ENCODE measurements at regions not wholly inside any gene's neighbourhood (a gene's known extent, or its start where the extent isn't known, plus 50 kb on each side); places are given as distances from the start of the nearest gene placed in this dataset.

DNA sequence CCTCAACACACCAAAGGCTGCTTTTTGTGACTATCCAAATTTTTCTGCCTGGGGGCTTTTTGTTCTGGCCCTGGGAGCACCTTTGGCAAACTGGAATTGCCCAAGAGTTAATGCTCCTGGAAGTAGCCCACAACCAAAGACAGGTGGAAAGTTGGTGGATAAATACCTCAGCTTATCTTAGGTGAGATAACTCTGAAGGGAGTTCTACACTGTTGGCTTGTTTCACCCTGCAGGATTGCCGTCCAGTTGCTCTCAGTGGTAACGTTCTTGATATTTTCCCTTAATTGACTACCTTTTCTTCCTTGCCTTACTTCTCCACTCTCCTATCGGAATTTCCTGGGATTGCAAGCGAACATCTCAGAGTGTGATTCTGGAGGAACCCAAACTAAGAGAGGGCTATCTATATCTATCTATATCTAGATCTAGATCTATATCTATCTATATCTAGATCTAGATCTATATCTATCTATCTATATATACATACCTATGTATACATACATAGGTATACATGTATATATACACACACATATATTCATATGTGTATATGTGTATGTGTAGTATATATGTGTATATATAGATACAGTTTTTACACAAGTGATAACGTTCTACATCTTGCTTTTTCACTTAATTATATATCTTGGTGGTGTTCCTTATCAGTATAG is 82.6 kb upstream of the DHX15 start:
- DNase-seq (ENCODE audit: low spot score) = no peak
- FAIRE-seq = peak; percentile 23

DNA sequence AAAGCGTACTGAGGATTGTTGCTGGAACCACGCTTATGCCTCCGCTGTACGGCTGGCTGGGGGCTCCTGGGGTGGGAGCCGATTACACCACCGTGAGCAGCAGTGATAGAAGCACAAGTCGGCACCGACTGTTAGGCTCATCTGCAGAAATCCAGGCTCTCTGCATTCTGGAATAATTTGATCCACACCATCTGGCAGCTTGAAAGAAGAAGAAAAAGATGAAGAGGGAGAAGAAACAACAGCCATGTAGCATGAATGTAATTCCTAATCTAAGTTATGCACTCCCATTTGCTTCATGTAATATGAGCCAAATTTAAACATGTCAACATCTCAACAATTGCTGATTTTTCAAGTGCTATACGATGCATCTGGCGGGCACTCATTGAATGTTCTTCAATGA is 84.6 kb upstream of the DHX15 start:
- no peak for FAIRE-seq
- DNase-seq (ENCODE audit: low spot score) = no peak

GRCh38 chr4:24669751-24670150 is 85.4 kb upstream of the DHX15 start:
- FAIRE-seq (no peak), DNase-seq (ENCODE audit: low spot score) (no peak)

DNA sequence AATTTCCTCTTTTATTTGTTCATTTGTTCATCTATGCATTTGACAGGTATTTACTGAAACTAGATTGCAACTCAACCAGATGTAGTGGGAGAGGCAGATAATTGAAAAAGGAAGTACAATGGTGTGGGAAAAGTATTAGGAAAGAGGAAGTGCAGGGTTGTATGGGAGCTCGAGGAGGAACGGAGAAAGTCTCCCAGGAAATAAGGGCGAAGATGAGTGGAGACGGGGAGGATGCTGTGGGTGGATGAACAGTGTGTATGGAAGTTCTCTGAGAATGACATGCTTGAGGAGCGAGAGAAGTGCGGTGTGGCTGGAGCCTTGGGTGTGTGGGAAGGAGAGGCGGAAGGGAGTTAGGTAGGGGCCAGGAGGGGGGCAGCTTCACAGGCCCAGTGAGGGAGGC is 87.5 kb upstream of the DHX15 start:
- no peak for DNase-seq (ENCODE audit: low spot score)
- no peak for FAIRE-seq

- DNase-seq (ENCODE audit: low spot score) (no peak), FAIRE-seq (no peak)
Observed at GRCh38 chr4:24672880-24673279, 88.5 kb upstream of the DHX15 start.

- no peak for DNase-seq (ENCODE audit: low spot score)
- no peak for FAIRE-seq
Observed at GRCh38 chr4:24674279-24674678, 89.9 kb upstream of the DHX15 start.

DNA sequence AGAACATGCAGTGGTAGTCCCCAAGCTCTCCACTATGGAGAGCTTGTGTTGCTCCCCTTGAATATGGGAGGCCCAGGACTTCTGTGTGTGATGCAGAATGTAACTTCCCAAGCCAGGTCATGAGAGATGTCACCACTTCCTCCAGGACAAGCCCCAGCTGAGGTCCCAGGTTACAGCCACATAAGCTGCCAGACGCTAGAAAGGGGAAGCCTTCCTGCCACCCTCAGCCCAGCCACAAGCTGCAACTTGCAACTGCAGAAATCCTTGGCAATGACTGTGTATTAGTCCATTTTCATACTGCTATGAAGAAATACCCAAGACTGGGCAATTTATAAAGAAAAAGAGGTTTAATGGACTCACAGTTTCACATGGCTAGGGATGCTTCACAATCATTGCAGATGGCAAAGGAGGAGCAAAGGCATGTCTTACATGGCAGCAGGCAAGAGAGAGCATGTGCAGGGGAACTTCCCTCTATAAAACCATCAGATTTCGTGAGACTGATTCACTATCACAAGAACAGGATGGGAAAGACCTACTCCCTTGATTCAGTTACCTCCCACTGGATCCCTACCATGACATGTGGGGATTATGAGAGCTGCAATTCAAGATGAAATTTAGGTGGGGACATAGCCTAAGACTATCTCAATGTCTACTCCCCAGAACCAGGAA is 91.5 kb upstream of the DHX15 start:
- DNase-seq (ENCODE audit: low spot score) = no peak
- no peak for FAIRE-seq

GRCh38 chr4:24677909-24678308 is 93.6 kb upstream of the DHX15 start:
- no peak for FAIRE-seq
- no peak for DNase-seq (ENCODE audit: low spot score)

DNA sequence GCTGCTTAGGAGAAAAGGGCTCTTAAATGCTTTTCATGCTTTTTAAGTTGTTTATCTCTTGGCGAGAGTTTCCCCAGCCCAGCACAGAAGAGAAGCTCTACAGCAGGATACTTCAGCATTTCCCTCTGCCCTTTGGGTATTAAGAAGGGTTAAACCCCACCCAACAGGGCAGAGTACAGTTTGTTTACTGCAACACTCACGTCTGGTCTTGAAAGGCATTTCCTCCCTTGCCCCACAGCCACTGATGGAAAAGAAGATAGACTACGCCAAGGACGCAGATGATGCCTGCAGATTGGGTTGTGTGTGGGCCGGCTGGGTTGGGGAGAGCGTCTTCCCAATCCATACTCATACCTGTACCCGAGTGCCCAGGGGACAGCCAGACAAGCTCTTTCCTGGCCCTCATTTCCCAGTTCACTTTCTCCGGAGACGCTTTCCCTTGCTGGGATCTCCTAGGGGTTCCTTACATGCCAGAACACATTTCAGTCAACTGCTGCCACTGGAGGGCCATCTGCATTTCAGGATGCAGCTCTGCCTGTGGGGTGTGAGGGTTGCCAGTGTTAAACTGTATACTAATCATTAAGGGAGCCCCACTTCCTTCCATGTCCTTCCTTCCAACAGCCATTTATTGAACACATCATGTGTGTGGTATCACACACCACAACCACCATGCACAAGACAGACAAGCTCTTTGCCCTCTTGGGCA is 96.5 kb upstream of the DHX15 start:
- no peak for FAIRE-seq

DNA sequence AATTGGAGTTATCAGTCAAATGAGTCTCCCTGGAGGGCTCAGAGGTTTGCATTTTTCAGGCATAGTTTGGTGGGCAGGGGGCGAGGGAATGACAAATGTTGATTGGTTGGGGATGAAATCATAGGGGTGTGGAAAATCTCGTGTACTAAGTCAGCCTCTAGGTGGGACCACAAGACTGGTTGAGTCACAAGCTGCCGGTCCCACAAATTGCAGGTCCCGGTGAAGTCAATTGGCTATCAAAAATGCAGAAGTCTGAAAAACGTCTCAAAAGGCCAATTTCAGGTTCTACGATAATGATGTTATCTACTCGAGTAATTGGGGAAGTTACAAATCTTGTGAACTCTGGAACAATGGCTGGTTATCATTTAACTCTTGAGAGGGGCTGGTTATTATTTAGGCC is 98.8 kb upstream of the DHX15 start:
- FAIRE-seq = no peak
- no peak for DNase-seq (ENCODE audit: low spot score)

More for the DNA sequence above, 96.5 kb upstream of the DHX15 start:
- no peak for DNase-seq (ENCODE audit: low spot score)

DNA sequence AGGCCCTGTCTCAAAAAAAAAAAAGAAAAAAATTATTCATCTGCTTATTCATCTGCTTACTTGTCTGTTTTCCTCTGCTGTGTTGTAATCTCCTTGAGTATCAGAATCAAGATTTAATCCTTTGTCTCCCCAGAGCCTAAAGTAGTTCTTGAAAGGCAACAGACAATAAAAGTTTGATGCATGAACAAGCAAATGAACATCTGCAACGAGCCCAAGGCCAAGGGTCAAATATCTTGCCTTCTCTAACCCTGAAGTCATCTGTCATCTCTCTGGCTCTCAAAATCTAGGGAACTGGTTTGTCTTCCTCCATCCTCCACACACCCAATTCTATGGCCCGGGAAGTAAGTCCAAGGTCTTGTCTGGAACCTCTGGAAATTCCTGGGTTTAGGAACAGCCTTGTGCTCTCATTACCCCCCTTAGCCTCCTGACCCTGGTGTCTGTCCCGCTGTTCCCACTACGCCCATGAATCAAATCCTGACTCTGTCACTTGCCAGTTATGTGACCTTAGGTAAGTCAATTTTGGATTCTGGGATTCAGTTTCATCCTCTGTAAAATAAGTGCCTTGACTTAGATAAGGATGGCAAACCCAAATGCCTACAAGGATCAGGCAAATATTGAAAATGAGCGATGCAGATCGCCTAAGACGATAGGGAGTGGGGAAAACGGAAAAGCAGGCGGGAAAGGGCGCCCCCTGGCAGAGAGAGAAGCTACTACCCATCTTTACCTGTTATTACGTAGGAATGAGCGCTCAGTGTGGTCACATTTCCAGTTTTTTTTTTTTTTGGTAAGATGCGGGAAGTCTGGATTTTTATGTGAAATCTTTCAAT is 102.7 kb upstream of the DHX15 start:
- DNase-seq (ENCODE audit: low spot score) (no peak), FAIRE-seq (no peak)

DNA sequence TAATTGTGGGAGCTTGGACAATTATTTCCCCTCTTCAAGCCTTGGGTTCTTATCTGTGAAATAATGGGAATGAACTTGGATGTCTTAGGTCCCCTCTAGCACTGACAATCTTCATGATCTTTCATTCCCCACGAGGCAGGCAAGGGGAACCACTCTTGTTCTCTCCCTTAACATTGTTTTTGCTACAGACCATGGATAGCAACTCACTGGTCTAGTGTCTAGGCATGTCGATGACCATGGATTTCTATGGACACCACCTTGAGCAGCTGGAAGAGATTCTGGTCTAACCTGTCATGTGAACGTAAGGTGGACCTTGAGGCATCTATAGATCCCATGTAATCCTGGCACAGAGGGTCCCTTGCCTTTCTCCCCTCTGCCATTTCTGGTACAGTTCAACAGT is 104.1 kb upstream of the DHX15 start:
- FAIRE-seq (no peak), DNase-seq (ENCODE audit: low spot score) (no peak)

GRCh38 chr4:24689212-24689611 is 104.9 kb upstream of the DHX15 start:
- no peak for DNase-seq (ENCODE audit: low spot score)
- FAIRE-seq = no peak

GRCh38 chr4:24690436-24690835 is 104.9 kb upstream of the SOD3 start:
- FAIRE-seq (no peak), DNase-seq (ENCODE audit: low spot score) (no peak)

GRCh38 chr4:24693636-24694035 is 101.7 kb upstream of the SOD3 start:
- DNase-seq (ENCODE audit: low spot score) = no peak
- FAIRE-seq = no peak

GRCh38 chr4:24700118-24700517 is 95.3 kb upstream of the SOD3 start:
- DNase-seq (ENCODE audit: low spot score) = no peak

GRCh38 chr4:24701683-24702082 is 93.7 kb upstream of the SOD3 start:
- FAIRE-seq = no peak
- no peak for DNase-seq (ENCODE audit: low spot score)

More at GRCh38 chr4:24700118-24700517, 95.3 kb upstream of the SOD3 start:
- no peak for FAIRE-seq

GRCh38 chr4:24702281-24702680 is 93.1 kb upstream of the SOD3 start:
- no peak for DNase-seq (ENCODE audit: low spot score)
- FAIRE-seq = no peak

DNA sequence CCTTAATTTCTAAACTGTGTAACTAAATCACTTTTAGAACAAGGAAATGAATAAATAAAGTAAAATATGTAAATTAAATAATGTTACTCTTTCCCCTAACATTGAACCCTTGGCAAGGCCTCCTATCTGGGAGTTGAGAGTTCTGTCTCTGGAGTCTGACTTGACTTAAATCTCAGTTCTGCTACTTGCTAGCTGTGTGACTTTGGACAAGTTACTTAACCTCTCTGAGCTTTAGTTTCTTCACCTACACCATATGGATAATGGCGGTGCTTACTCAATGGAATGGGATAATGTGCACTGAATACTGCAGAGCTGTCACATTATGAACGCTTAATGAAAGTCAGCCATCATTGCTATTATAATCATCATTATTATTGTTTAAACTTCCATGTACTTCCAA is 92.1 kb upstream of the SOD3 start:
- DNase-seq (ENCODE audit: low spot score) (no peak), FAIRE-seq (no peak)

GRCh38 chr4:24704149-24704548 is 91.2 kb upstream of the SOD3 start:
- no peak for FAIRE-seq
- DNase-seq (ENCODE audit: low spot score) = no peak

- no peak for FAIRE-seq
- no peak for DNase-seq (ENCODE audit: low spot score)
Observed at GRCh38 chr4:24705016-24705753, 90.2 kb upstream of the SOD3 start.
